Lower leg skin (tissue), 3 donors: ENCODE measurements at regions not wholly inside any gene's neighbourhood (a gene's known extent, or its start where the extent isn't known, plus 50 kb on each side); places are given as distances from the start of the nearest gene placed in this dataset.

Experiments
- POLR2A ChIP-seq, 2 donors: fragments of 450-650 bp; IDR thresholded peaks; one replicate each; pipeline ENCODE4 v1.6.1; 2016 to 2017; ENCODE audit warnings: antibody characterized with exemption in 2 of 2, mild to moderate bottlenecking in 1 of 2, moderate library complexity in 1 of 2
- TF ChIP-seq, protein P1 (sequence below), 3 donors: fragments of 450-650 bp; IDR thresholded peaks; one replicate each; pipeline ENCODE4 v1.5.1; 2016; ENCODE audit warnings: antibody characterized with exemption in 3 of 3, mild to moderate bottlenecking in 3 of 3, moderate library complexity in 2 of 3

GRCh38 chr5:21051945-21052344 is 1063.9 kb upstream of the CDH18 start:
- TF ChIP-seq, protein P1, sequence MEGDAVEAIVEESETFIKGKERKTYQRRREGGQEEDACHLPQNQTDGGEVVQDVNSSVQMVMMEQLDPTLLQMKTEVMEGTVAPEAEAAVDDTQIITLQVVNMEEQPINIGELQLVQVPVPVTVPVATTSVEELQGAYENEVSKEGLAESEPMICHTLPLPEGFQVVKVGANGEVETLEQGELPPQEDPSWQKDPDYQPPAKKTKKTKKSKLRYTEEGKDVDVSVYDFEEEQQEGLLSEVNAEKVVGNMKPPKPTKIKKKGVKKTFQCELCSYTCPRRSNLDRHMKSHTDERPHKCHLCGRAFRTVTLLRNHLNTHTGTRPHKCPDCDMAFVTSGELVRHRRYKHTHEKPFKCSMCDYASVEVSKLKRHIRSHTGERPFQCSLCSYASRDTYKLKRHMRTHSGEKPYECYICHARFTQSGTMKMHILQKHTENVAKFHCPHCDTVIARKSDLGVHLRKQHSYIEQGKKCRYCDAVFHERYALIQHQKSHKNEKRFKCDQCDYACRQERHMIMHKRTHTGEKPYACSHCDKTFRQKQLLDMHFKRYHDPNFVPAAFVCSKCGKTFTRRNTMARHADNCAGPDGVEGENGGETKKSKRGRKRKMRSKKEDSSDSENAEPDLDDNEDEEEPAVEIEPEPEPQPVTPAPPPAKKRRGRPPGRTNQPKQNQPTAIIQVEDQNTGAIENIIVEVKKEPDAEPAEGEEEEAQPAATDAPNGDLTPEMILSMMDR (IDR thresholded peaks at IDR 0.05), result no peak
- no peak for TF ChIP-seq POLR2A (IDR thresholded peaks at IDR 0.05)
